KMS-11 (cell line): ENCODE measurements at regions not wholly inside any gene's neighbourhood (a gene's known extent, or its start where the extent isn't known, plus 50 kb on each side); places are given as distances from the start of the nearest gene placed in this dataset.

Experiments used
- H2AFZ ChIP-seq: fragments of 200-600 bp; sonication (generic); 2 replicates; pipeline ENCODE4 v1.6.1; 2016; ENCODE audit warnings: antibody characterized with exemption, mixed run types, low read depth
- H3K27ac ChIP-seq: fragments of 200-600 bp; sonication (generic); 2 replicates; pipeline ENCODE4 v1.6.1; 2016; ENCODE audit warnings: mild to moderate bottlenecking, mixed run types
- H3K27me3 ChIP-seq: fragments of 200-600 bp; sonication (generic); 2 replicates; pipeline ENCODE4 v1.6.1; 2017; ENCODE audit warnings: mild to moderate bottlenecking, low read depth, mixed run types, moderate library complexity; ENCODE audit not compliant: insufficient read depth
- H3K36me3 ChIP-seq: fragments of 200-600 bp; sonication (generic); 2 replicates; pipeline ENCODE4 v1.6.1; 2017; ENCODE audit warnings: mild to moderate bottlenecking, mixed run types; ENCODE audit not compliant: insufficient read depth
- H3K4me1 ChIP-seq: fragments of 200-600 bp; sonication (generic); 2 replicates; pipeline ENCODE4 v1.6.1; 2016; ENCODE audit warnings: mild to moderate bottlenecking, low read depth, mixed run types; ENCODE audit not compliant: poor library complexity, severe bottlenecking
- H3K4me2 ChIP-seq: fragments of 200-600 bp; sonication (generic); 2 replicates; pipeline ENCODE4 v1.7.0; 2016; ENCODE audit warnings: mild to moderate bottlenecking, mixed run types
- H3K4me3 ChIP-seq: fragments of 200-600 bp; sonication (generic); IDR thresholded peaks from 2 replicates; pipeline ENCODE4 v1.6.1; 2017; ENCODE audit warnings: low read depth, low read length, mixed read lengths; ENCODE audit not compliant: insufficient read depth
- H3K79me2 ChIP-seq: fragments of 200-600 bp; sonication (generic); 2 replicates; pipeline ENCODE4 v1.6.1; 2016; ENCODE audit warnings: low read depth, mixed run types; ENCODE audit not compliant: insufficient read depth
- H3K9ac ChIP-seq: fragments of 200-600 bp; sonication (generic); 2 replicates; pipeline ENCODE4 v1.6.1; 2016; ENCODE audit warnings: mild to moderate bottlenecking, mixed run types
- H4K20me1 ChIP-seq: fragments of 200-600 bp; sonication (generic); 2 replicates; pipeline ENCODE4 v1.6.1; 2016; ENCODE audit warnings: mild to moderate bottlenecking, mixed run types; ENCODE audit not compliant: insufficient read depth
- TF ChIP-seq, protein P1 (sequence below): fragments of 200-600 bp; sonication (generic); conservative IDR thresholded peaks from 2 replicates; pipeline ENCODE4 v1.6.1; 2017; ENCODE audit warnings: low read depth, mild to moderate bottlenecking, antibody characterized with exemption, low read length, moderate library complexity, mixed read lengths

- Histone ChIP-seq H4K20me1 (no peaks in the 10 kb centered on the region), H2AFZ (no peak overlapping the region), H3K4me2 (no peak overlapping the region), H3K27ac (no peak overlapping the region), H3K4me1 (no peaks in the 10 kb centered on the region), H3K9ac (no peak overlapping the region), H3K27me3 (no peaks in the 10 kb centered on the region), H3K79me2 (no peaks in the 10 kb centered on the region), H3K36me3 (no peaks in the 10 kb centered on the region), H3K4me3 (no peak overlapping the region)
- TF ChIP-seq, protein P1, sequence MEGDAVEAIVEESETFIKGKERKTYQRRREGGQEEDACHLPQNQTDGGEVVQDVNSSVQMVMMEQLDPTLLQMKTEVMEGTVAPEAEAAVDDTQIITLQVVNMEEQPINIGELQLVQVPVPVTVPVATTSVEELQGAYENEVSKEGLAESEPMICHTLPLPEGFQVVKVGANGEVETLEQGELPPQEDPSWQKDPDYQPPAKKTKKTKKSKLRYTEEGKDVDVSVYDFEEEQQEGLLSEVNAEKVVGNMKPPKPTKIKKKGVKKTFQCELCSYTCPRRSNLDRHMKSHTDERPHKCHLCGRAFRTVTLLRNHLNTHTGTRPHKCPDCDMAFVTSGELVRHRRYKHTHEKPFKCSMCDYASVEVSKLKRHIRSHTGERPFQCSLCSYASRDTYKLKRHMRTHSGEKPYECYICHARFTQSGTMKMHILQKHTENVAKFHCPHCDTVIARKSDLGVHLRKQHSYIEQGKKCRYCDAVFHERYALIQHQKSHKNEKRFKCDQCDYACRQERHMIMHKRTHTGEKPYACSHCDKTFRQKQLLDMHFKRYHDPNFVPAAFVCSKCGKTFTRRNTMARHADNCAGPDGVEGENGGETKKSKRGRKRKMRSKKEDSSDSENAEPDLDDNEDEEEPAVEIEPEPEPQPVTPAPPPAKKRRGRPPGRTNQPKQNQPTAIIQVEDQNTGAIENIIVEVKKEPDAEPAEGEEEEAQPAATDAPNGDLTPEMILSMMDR = no peak
Observed at GRCh38 chr11:103582351-103582909, 454.0 kb upstream of the DDI1 start.

DNA sequence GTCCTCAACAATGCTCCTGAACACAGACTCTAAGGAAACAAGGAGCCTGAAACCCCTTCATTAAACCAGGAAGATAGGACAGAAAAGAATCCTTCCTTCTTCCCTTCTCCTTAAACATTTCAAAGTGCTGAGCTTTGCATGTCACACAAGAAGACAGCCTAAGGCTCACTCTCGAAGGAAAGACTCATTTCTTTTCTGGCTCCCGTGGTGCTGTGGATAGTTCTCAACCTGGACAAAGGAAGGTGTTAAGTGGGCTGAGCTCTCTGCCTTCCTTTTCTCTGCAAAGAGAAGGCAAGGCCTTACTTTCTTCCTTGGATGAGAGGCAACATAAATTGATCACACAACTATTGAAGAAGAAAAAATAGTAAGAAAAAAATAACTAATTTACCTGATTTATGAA, 452.4 kb upstream of the DDI1 start:
- no peaks in the 10 kb centered on the region for H3K36me3 ChIP-seq
- no peak overlapping the region for H3K4me2 ChIP-seq
- no peak overlapping the region for H3K9ac ChIP-seq
- H3K27ac ChIP-seq = no peak overlapping the region
- H3K27me3 ChIP-seq = no peaks in the 10 kb centered on the region
- TF ChIP-seq, protein P1 = no peak
- no peak overlapping the region for H2AFZ ChIP-seq
- H4K20me1 ChIP-seq = no peaks in the 10 kb centered on the region
- H3K79me2 ChIP-seq = no peaks in the 10 kb centered on the region
- no peaks in the 10 kb centered on the region for H3K4me1 ChIP-seq
- H3K4me3 ChIP-seq = no peak overlapping the region

DNA sequence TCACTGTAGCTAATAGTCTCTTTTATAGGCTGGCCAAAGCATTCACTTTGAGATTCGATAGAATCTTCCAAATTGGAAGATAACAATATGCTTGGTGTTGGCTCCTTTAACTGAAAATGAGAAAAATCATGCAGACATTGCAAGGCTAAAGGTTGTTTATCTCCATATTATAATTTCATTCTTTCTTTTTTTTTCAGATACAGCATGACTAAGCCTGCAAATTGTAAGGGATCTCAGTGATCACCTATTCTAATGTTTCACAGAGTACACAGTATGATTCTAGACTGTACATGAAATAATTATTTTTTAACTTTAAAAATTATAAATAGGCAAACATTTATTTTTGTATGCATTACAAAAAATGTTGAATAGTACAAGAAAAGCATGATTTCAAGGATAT, 451.7 kb upstream of the DDI1 start:
- no peak overlapping the region for H3K27ac ChIP-seq
- no peak overlapping the region for H2AFZ ChIP-seq
- H4K20me1 ChIP-seq = no peaks in the 10 kb centered on the region
- no peaks in the 10 kb centered on the region for H3K4me1 ChIP-seq
- no peak overlapping the region for H3K4me2 ChIP-seq
- no peak overlapping the region for H3K4me3 ChIP-seq
- no peaks in the 10 kb centered on the region for H3K27me3 ChIP-seq
- no peaks in the 10 kb centered on the region for H3K36me3 ChIP-seq
- TF ChIP-seq, protein P1 = no peak
- no peak overlapping the region for H3K9ac ChIP-seq
- H3K79me2 ChIP-seq = no peaks in the 10 kb centered on the region

DNA sequence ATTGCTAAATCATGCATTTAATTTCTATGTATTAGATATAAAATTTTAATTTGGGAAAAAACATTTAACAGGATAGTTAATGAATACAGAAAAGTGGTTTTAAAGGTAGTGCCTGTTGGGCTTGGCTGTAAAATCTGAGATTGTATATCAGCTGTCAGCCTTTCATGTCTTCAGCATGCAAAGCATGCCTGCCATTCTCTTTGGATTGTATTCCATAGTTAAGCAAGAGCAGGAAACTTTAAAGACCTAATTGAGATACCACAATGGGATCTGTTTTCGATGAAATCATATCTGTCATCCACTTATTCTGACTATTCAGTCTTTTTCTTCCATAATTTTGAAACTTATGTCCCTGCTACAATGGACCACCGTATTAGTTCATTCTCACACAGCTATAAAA, 451.0 kb upstream of the DDI1 start:
- no peaks in the 10 kb centered on the region for H3K79me2 ChIP-seq
- no peaks in the 10 kb centered on the region for H3K27me3 ChIP-seq
- no peak overlapping the region for H2AFZ ChIP-seq
- H3K9ac ChIP-seq = no peak overlapping the region
- H3K4me1 ChIP-seq = no peaks in the 10 kb centered on the region
- TF ChIP-seq, protein P1 = no peak
- no peak overlapping the region for H3K4me2 ChIP-seq
- H3K4me3 ChIP-seq = no peak overlapping the region
- H4K20me1 ChIP-seq = no peaks in the 10 kb centered on the region
- H3K27ac ChIP-seq = no peak overlapping the region
- no peaks in the 10 kb centered on the region for H3K36me3 ChIP-seq

DNA sequence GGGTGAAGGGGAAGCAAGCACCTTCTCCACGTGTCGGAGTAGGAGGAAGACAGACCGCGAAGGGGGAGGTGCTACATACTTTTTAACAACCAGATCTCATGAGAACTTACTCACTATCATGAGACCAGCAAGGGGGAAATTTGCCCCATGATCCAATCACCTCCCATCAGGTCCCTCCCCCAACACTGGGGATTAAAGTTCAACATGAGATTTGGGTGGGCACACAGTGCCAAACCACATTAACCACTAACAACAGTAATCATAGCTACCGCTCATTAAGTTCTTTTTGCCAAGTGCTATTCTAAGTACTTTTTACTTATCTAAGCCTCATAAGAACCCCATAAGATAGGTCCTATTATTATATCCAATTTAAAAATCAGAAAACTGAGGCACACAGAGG, 450.5 kb upstream of the DDI1 start:
- Histone ChIP-seq H3K4me1 (no peaks in the 10 kb centered on the region), H3K9ac (no peak overlapping the region), H3K27me3 (no peaks in the 10 kb centered on the region), H4K20me1 (no peaks in the 10 kb centered on the region), H3K4me3 (no peak overlapping the region), H2AFZ (no peak overlapping the region), H3K36me3 (no peaks in the 10 kb centered on the region), H3K4me2 (no peak overlapping the region), H3K79me2 (no peaks in the 10 kb centered on the region), H3K27ac (no peak overlapping the region)
- TF ChIP-seq, protein P1 = no peak
